Lung (tissue), 11 donors: ENCODE measurements at regions not wholly inside any gene's neighbourhood (a gene's known extent, or its start where the extent isn't known, plus 50 kb on each side); places are given as distances from the start of the nearest gene placed in this dataset.

Source experiments
- ATAC-seq: fragments of 200-7000 bp; cut with Tn5 transposase; one replicate; pipeline ENCODE4 v1.9.1; 2020; ENCODE audit warnings: moderate number of reproducible peaks; ENCODE audit not compliant: insufficient read depth, low FRiP score
- DNase-seq, 3 donors: peaks; one replicate each; pipeline ENCODE4 v3.0.0-alpha.2; 2013 to 2017
- H3K27ac ChIP-seq, 2 donors: one replicate each; pipeline ENCODE4 v1.5.1; 2013; ENCODE audit warnings: mild to moderate bottlenecking in 2 of 2, moderate library complexity in 2 of 2, control low read depth in 1 of 2, inconsistent platforms in 1 of 2, low read depth in 1 of 2, low read length in 1 of 2
- H3K27me3 ChIP-seq, 3 donors: one replicate each; pipeline ENCODE4 v1.5.1; 2013; ENCODE audit warnings: low read length in 2 of 3; ENCODE audit not compliant: control insufficient read depth in 3 of 3, insufficient read depth in 3 of 3
- H3K36me3 ChIP-seq, 4 donors: one replicate each; pipeline ENCODE4 v1.5.1; 2013; ENCODE audit warnings: low read length in 4 of 4, mild to moderate bottlenecking in 1 of 4, moderate library complexity in 1 of 4; ENCODE audit not compliant: control insufficient read depth in 4 of 4, insufficient read depth in 4 of 4
- H3K4me1 ChIP-seq, 5 donors: one replicate each; pipeline ENCODE4 v1.5.1; 2013; ENCODE audit warnings: low read length in 5 of 5, mild to moderate bottlenecking in 2 of 5, moderate library complexity in 1 of 5; ENCODE audit not compliant: control insufficient read depth in 5 of 5, insufficient read depth in 5 of 5
- H3K4me3 ChIP-seq: one replicate; pipeline ENCODE4 v1.5.1; 2013; ENCODE audit warnings: mild to moderate bottlenecking, control low read depth, moderate library complexity
- H3K9ac ChIP-seq, 2 donors: one replicate each; pipeline ENCODE4 v1.5.1; 2013; ENCODE audit warnings: low read length in 2 of 2, control low read depth in 1 of 2; ENCODE audit not compliant: insufficient read depth in 1 of 2
- H3K9me3 ChIP-seq, 4 donors: one replicate each; pipeline ENCODE4 v1.5.1; 2013; ENCODE audit warnings: low read length in 3 of 4, mild to moderate bottlenecking in 1 of 4, moderate library complexity in 1 of 4; ENCODE audit not compliant: control insufficient read depth in 4 of 4, insufficient read depth in 3 of 4
- CTCF ChIP-seq: IDR thresholded peaks from 2 replicates; pipeline ENCODE4 v1.5.1; 2012; ENCODE audit warnings: mild to moderate bottlenecking; ENCODE audit errors: control extremely low read depth, extremely low read depth
- WGBS, 2 donors: extraction: QIAGEN DNeasy Blood & Tissue Kit; methylation state at CpG; one replicate each; pipeline ENCODE4 v1.1.7; 2013; 5-methylcytosine and 5-hydroxymethylcytosine counted together
- donor health status: control.
- donor health status: control.
- donor health status: Bipolar disorder and iron deficiency.
- donor health status: healthy.
- donor health status: DM: yes; HTN: yes; CAD: no.

- no peak for ATAC-seq
- H3K27me3 ChIP-seq: no peaks in the 10 kb centered on the region
- no peak overlapping the region for H3K9ac ChIP-seq
Observed at GRCh38 chr11:42669248-42669976, 642.4 kb upstream of the API5 start.

GRCh38 chr11:42674436-42674835 lies 637.4 kb upstream of the API5 start:
- no peak for DNase-seq
- Histone ChIP-seq H3K27ac (no peak overlapping the region), H3K4me3 (no peak overlapping the region), H3K9me3 (no peaks in the 10 kb centered on the region), H3K36me3 (no peaks in the 10 kb centered on the region), H3K27me3 (no peaks in the 10 kb centered on the region), H3K4me1 (no peaks in the 10 kb centered on the region), H3K9ac (no peak overlapping the region)
- WGBS, 2 donors: 91% methylated on average over 2 of the region's 2 CpGs
- no peak for ATAC-seq
- TF ChIP-seq CTCF: no peak

More at GRCh38 chr11:42669248-42669976, 642.4 kb upstream of the API5 start:
- DNase-seq: no peak
- no peak overlapping the region for H3K27ac ChIP-seq
- H3K9me3 ChIP-seq: peaks cover 0 to 2% (median 0%) of the 10 kb centered on the region in 4 donors
- H3K4me3 ChIP-seq: no peak overlapping the region
- H3K4me1 ChIP-seq: no peaks in the 10 kb centered on the region
- no peaks in the 10 kb centered on the region for H3K36me3 ChIP-seq
- no peak for TF ChIP-seq CTCF
- WGBS, 2 donors: 79 to 83% methylated on average over 7 of the region's 7 CpGs

- Histone ChIP-seq H3K4me3 (no peak overlapping the region), H3K27me3 (no peaks in the 10 kb centered on the region), H3K9me3 (no peaks in the 10 kb centered on the region), H3K36me3 (no peaks in the 10 kb centered on the region), H3K4me1 (no peaks in the 10 kb centered on the region), H3K9ac (no peak overlapping the region), H3K27ac (no peak overlapping the region)
- no peak for TF ChIP-seq CTCF
- WGBS, 2 donors: 85 to 92% methylated on average over 2 of the region's 2 CpGs
- no peak for ATAC-seq
- DNase-seq: no peak
Observed at GRCh38 chr11:42707541-42707940, 604.3 kb upstream of the API5 start.

- H3K36me3 ChIP-seq: no peaks in the 10 kb centered on the region
- 92 to 97% methylated on average over 1 of the region's 1 CpG for WGBS, 2 donors
- H3K9me3 ChIP-seq: no peaks in the 10 kb centered on the region
- H3K4me3 ChIP-seq: no peak overlapping the region
- H3K9ac ChIP-seq: no peak overlapping the region
- DNase-seq (no peak), ATAC-seq (no peak)
- H3K27me3 ChIP-seq: no peaks in the 10 kb centered on the region
- TF ChIP-seq CTCF: no peak
- H3K27ac ChIP-seq: no peak overlapping the region
- no peaks in the 10 kb centered on the region for H3K4me1 ChIP-seq
Observed at GRCh38 chr11:42709216-42709615, 602.6 kb upstream of the API5 start.
